ENCODE measurements at regions not wholly inside any gene's neighbourhood (a gene's known extent, or its start where the extent isn't known, plus 50 kb on each side); places are given as distances from the start of the nearest gene placed in this dataset.
A peak's percentile ranks its signal among the peaks of the same experiment; 100 is the strongest.

GRCh38 chr1:208888376-208888775 is 644.2 kb upstream of the PLXNA2 start:
- FAIRE-seq (no peak), DNase-seq (ENCODE audit: low spot score) (no peak)

GRCh38 chr1:208892147-208892546 is 648.0 kb upstream of the PLXNA2 start:
- no peak for FAIRE-seq
- DNase-seq (ENCODE audit: low spot score), result no peak

GRCh38 chr1:208893251-208893650 is 649.1 kb upstream of the PLXNA2 start:
- DNase-seq (ENCODE audit: low spot score) (no peak), FAIRE-seq (no peak)

- DNase-seq (ENCODE audit: low spot score) (no peak), FAIRE-seq (no peak)
Measured at GRCh38 chr1:208895181-208895580, 651.0 kb upstream of the PLXNA2 start.

- FAIRE-seq, result no peak
Measured at GRCh38 chr1:208895820-208896219, 651.6 kb upstream of the PLXNA2 start.

GRCh38 chr1:208896768-208897167 is 652.6 kb upstream of the PLXNA2 start:
- FAIRE-seq, result no peak
- no peak for DNase-seq (ENCODE audit: low spot score)

More at GRCh38 chr1:208895820-208896219, 651.6 kb upstream of the PLXNA2 start:
- DNase-seq (ENCODE audit: low spot score), result no peak

GRCh38 chr1:208899438-208899837 is 655.3 kb upstream of the PLXNA2 start:
- FAIRE-seq (no peak), DNase-seq (ENCODE audit: low spot score) (no peak)

GRCh38 chr1:208903251-208903905 is 659.2 kb upstream of the PLXNA2 start:
- DNase-seq (ENCODE audit: low spot score) (no peak), FAIRE-seq (no peak)

- FAIRE-seq (no peak), DNase-seq (ENCODE audit: low spot score) (no peak)
Measured at GRCh38 chr1:208907790-208908189, 663.6 kb upstream of the PLXNA2 start.

- DNase-seq (ENCODE audit: low spot score) (no peak), FAIRE-seq (no peak)
Measured at GRCh38 chr1:208909011-208909984, 665.1 kb upstream of the PLXNA2 start.

GRCh38 chr1:208910161-208910560 is 666.0 kb upstream of the PLXNA2 start:
- DNase-seq (ENCODE audit: low spot score) (no peak), FAIRE-seq (no peak)

- peak; percentile 37 for FAIRE-seq
- DNase-seq (ENCODE audit: low spot score), result no peak
Measured at GRCh38 chr1:208917281-208917680, 666.2 kb upstream of the CAMK1G start.

- FAIRE-seq, result no peak
- peak; percentile 17 for DNase-seq (ENCODE audit: low spot score)
Measured at GRCh38 chr1:208917723-208918122, 665.8 kb upstream of the CAMK1G start.

- FAIRE-seq (no peak), DNase-seq (ENCODE audit: low spot score) (no peak)
Measured at GRCh38 chr1:208918160-208918559, 665.4 kb upstream of the CAMK1G start.

- DNase-seq (ENCODE audit: low spot score) (peak; percentile 24), FAIRE-seq (no peak)
Measured at GRCh38 chr1:208919371-208919770, 664.1 kb upstream of the CAMK1G start.

- no peak for DNase-seq (ENCODE audit: low spot score)
- FAIRE-seq, result no peak
Measured at GRCh38 chr1:208921259-208921658, 662.3 kb upstream of the CAMK1G start.

GRCh38 chr1:208923456-208923855 is 660.1 kb upstream of the CAMK1G start:
- no peak for DNase-seq (ENCODE audit: low spot score)
- no peak for FAIRE-seq

- DNase-seq (ENCODE audit: low spot score), result no peak
- no peak for FAIRE-seq
Measured at GRCh38 chr1:208923946-208924720, 659.4 kb upstream of the CAMK1G start.

- no peak for FAIRE-seq
- no peak for DNase-seq (ENCODE audit: low spot score)
Measured at GRCh38 chr1:208924928-208925327, 658.6 kb upstream of the CAMK1G start.

GRCh38 chr1:208928349-208929010 is 655.0 kb upstream of the CAMK1G start:
- FAIRE-seq (no peak), DNase-seq (ENCODE audit: low spot score) (no peak)

GRCh38 chr1:208929575-208929974 is 653.9 kb upstream of the CAMK1G start:
- FAIRE-seq, result no peak
- no peak for DNase-seq (ENCODE audit: low spot score)

Data from urothelium cell line (cell line).